Neural progenitor cell (in vitro differentiated cells): ENCODE measurements at regions not wholly inside any gene's neighbourhood (a gene's known extent, or its start where the extent isn't known, plus 50 kb on each side); places are given as distances from the start of the nearest gene placed in this dataset.

Experiments
- DNase-seq: peaks from one replicate; pipeline ENCODE4 v3.0.0-alpha.2; 2016; ENCODE audit warnings: low spot score
- H2AFZ ChIP-seq: fragments of 200-600 bp; sonication (generic); replicated peaks from 2 replicates; pipeline ENCODE4 v1.6.1; 2016; ENCODE audit warnings: antibody characterized with exemption
- H3F3A ChIP-seq: fragments of 200-600 bp; sonication (generic); 2 replicates; pipeline ENCODE4 v1.6.1; 2016; ENCODE audit warnings: antibody characterized with exemption, low read depth
- H3K27ac ChIP-seq: fragments of 200-600 bp; sonication (generic); 2 replicates; pipeline ENCODE4 v1.5.1; 2016; ENCODE audit warnings: mild to moderate bottlenecking
- H3K27me3 ChIP-seq: fragments of 200-600 bp; sonication (generic); 2 replicates; pipeline ENCODE4 v1.6.1; 2016; ENCODE audit warnings: mild to moderate bottlenecking, moderate library complexity
- H3K36me3 ChIP-seq: fragments of 200-600 bp; sonication (generic); 2 replicates; pipeline ENCODE4 v1.5.1; 2016
- H3K4me1 ChIP-seq: fragments of 200-600 bp; sonication (generic); 2 replicates; pipeline ENCODE4 v1.6.1; 2016; ENCODE audit warnings: mixed run types
- H3K4me2 ChIP-seq: fragments of 200-600 bp; sonication (generic); 2 replicates; pipeline ENCODE4 v1.6.1; 2016
- H3K4me3 ChIP-seq: fragments of 200-600 bp; sonication (generic); 2 replicates; pipeline ENCODE4 v1.5.1; 2016
- H3K79me2 ChIP-seq: fragments of 200-600 bp; sonication (generic); 2 replicates; pipeline ENCODE4 v1.6.1; 2016; ENCODE audit warnings: low read depth
- H3K9ac ChIP-seq: fragments of 200-600 bp; sonication (generic); 2 replicates; pipeline ENCODE4 v1.6.1; 2016
- H3K9me3 ChIP-seq: fragments of 200-600 bp; sonication (generic); 2 replicates; pipeline ENCODE4 v1.5.1; 2016; ENCODE audit warnings: low read depth
- H4K20me1 ChIP-seq: fragments of 200-600 bp; sonication (generic); 2 replicates; pipeline ENCODE4 v1.6.1; 2016; ENCODE audit warnings: low read depth
- H3K27ac Mint-ChIP-seq: 3 replicates; pipeline ENCODE4 v1.8.0; 2021; ENCODE audit warnings: mixed read lengths
- H3K27me3 Mint-ChIP-seq: 2 replicates; pipeline ENCODE4 v1.8.0; 2022; ENCODE audit warnings: low read depth, mild to moderate bottlenecking, inconsistent platforms, moderate library complexity, mixed read lengths; ENCODE audit not compliant: insufficient read depth
- H3K36me3 Mint-ChIP-seq: 3 replicates; pipeline ENCODE4 v1.8.0; 2021; ENCODE audit warnings: mixed read lengths
- H3K4me1 Mint-ChIP-seq: 3 replicates; pipeline ENCODE4 v1.8.0; 2021; ENCODE audit warnings: mixed read lengths
- H3K4me3 Mint-ChIP-seq: 3 replicates; pipeline ENCODE4 v1.8.0; 2021; ENCODE audit warnings: mild to moderate bottlenecking, moderate library complexity, mixed read lengths
- H3K9me3 Mint-ChIP-seq: 3 replicates; pipeline ENCODE4 v1.8.0; 2020; ENCODE audit warnings: mixed read lengths
- EZH2 ChIP-seq: fragments of 200-600 bp; sonication (generic); IDR thresholded peaks from 2 replicates; pipeline ENCODE4 v1.6.1; 2017; ENCODE audit warnings: antibody characterized with exemption, mild to moderate bottlenecking, moderate library complexity
- EZH2phosphoT487 ChIP-seq: fragments of 200-600 bp; sonication (generic); IDR thresholded peaks from 2 replicates; pipeline ENCODE4 v1.6.1; 2017; ENCODE audit warnings: antibody characterized with exemption
- TF ChIP-seq, protein P1 (sequence below): fragments of 200-600 bp; sonication (generic); IDR thresholded peaks from 2 replicates; pipeline ENCODE4 v1.5.1; 2017; ENCODE audit warnings: antibody characterized with exemption, mild to moderate bottlenecking

DNA sequence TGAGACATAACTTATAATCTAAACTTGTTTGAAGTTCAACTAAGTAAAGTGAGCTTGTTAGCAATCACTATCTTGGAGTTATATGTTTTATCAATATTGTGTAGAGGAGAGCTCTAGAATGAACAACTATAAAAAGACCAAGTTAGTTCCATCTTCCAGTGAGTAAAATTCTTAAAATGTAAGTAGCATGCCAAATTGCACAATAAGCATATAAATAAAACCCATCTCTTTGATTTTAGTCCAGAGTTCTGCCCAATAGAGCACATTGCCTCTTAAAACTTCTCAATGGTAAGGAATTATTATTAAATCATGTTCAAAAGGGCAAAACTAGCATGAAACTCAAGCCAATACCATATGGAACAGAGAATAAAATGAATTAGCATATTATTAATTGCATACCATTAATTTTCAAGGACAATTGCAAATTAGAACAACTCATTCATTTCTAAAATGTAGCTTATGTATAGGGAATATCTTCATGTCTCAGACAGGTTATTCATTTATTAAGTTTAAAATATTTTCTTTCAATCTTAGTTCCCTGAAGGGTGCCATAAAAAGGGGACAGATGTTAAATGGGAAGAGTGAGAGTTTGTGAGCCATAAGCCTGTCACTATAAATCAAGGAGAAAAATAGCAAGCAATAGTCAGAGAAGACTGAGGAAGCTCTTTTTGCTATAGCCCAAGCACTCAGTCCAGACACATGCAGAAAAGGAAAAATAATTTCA is 507.6 kb downstream of the CENPC start:
- Histone ChIP-seq H3K9ac (no peak overlapping the region), H3K27ac (no peak overlapping the region), H3K27me3 (no peaks in the 10 kb centered on the region), H3K36me3 (no peaks in the 10 kb centered on the region), H3F3A (no peaks in the 10 kb centered on the region), H3K4me3 (no peak overlapping the region), H4K20me1 (no peaks in the 10 kb centered on the region), H3K4me1 (no peaks in the 10 kb centered on the region), H2AFZ (no peak overlapping the region), H3K9me3 (no peaks in the 10 kb centered on the region), H3K4me2 (no peak overlapping the region), H3K79me2 (no peaks in the 10 kb centered on the region)
- H3K4me3 Mint-ChIP-seq: no peak overlapping the region
- no peak for DNase-seq
- H3K4me1 Mint-ChIP-seq: no peaks in the 10 kb centered on the region
- no peak for TF ChIP-seq EZH2phosphoT487
- TF ChIP-seq, protein P1, sequence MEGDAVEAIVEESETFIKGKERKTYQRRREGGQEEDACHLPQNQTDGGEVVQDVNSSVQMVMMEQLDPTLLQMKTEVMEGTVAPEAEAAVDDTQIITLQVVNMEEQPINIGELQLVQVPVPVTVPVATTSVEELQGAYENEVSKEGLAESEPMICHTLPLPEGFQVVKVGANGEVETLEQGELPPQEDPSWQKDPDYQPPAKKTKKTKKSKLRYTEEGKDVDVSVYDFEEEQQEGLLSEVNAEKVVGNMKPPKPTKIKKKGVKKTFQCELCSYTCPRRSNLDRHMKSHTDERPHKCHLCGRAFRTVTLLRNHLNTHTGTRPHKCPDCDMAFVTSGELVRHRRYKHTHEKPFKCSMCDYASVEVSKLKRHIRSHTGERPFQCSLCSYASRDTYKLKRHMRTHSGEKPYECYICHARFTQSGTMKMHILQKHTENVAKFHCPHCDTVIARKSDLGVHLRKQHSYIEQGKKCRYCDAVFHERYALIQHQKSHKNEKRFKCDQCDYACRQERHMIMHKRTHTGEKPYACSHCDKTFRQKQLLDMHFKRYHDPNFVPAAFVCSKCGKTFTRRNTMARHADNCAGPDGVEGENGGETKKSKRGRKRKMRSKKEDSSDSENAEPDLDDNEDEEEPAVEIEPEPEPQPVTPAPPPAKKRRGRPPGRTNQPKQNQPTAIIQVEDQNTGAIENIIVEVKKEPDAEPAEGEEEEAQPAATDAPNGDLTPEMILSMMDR: no peak
- no peaks in the 10 kb centered on the region for H3K9me3 Mint-ChIP-seq
- H3K27me3 Mint-ChIP-seq: peaks cover 4% of the 10 kb centered on the region
- no peak overlapping the region for H3K27ac Mint-ChIP-seq
- H3K36me3 Mint-ChIP-seq: no peaks in the 10 kb centered on the region

DNA sequence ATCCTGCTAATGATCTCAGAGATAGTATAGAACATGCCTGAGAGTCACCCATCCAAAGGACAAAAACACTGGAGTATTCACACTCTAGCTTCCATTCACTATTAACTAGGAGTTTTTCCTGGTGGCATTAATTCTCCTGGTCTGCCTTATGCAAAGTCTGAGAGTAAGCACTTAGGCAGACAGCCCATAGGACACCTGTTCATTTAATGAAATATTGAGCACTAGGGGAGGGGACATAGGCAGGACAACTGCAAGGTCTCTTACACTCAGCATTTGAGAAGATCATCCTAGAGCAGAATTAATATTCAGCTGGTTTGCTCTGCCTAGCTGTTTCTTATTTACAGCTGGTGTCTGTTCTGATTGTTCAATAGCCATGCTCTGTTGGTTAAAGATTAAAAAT is 508.5 kb downstream of the CENPC start:
- H4K20me1 ChIP-seq: no peaks in the 10 kb centered on the region
- no peaks in the 10 kb centered on the region for H3K4me1 ChIP-seq
- Mint-ChIP-seq H3K36me3 (no peaks in the 10 kb centered on the region), H3K9me3 (no peaks in the 10 kb centered on the region), H3K27me3 (peaks cover 4% of the 10 kb centered on the region), H3K4me1 (no peaks in the 10 kb centered on the region), H3K4me3 (no peak overlapping the region), H3K27ac (no peak overlapping the region)
- H3F3A ChIP-seq: no peaks in the 10 kb centered on the region
- TF ChIP-seq, protein P1: no peak
- no peak for TF ChIP-seq EZH2
- H3K79me2 ChIP-seq: no peaks in the 10 kb centered on the region
- no peak overlapping the region for H3K4me2 ChIP-seq
- H3K9me3 ChIP-seq: no peaks in the 10 kb centered on the region
- DNase-seq: no peak
- no peak overlapping the region for H3K4me3 ChIP-seq
- no peaks in the 10 kb centered on the region for H3K27me3 ChIP-seq
- H3K36me3 ChIP-seq: no peaks in the 10 kb centered on the region
- no peak overlapping the region for H2AFZ ChIP-seq
- no peak overlapping the region for H3K27ac ChIP-seq
- no peak overlapping the region for H3K9ac ChIP-seq

DNA sequence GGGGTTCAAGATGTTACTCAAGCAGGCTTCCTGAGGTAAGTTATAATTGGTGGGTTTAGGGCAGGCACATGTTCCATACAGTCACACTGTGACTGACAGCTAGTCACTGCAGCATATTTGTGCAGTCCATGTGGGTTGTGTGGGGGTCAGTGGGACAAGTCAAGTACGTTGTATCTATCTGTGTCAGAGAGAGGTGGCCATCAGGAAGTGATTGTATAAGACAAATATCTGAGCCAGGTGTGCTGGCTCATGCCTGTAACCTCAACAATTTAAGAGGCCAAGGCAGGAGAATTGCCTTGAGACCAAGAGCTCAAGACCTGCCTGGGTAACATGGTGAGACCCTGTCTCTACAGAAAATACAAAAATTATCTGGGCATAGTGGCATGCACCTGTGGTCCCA is 509.3 kb downstream of the CENPC start:
- no peaks in the 10 kb centered on the region for H3K9me3 Mint-ChIP-seq
- Histone ChIP-seq H3K4me2 (no peak overlapping the region), H3K36me3 (no peaks in the 10 kb centered on the region), H3K9me3 (no peaks in the 10 kb centered on the region), H3K4me3 (no peak overlapping the region), H3K4me1 (no peaks in the 10 kb centered on the region), H2AFZ (no peak overlapping the region), H4K20me1 (no peaks in the 10 kb centered on the region), H3K27me3 (no peaks in the 10 kb centered on the region), H3K9ac (no peak overlapping the region), H3K27ac (no peak overlapping the region), H3F3A (no peaks in the 10 kb centered on the region), H3K79me2 (no peaks in the 10 kb centered on the region)
- DNase-seq: no peak
- no peak overlapping the region for H3K27ac Mint-ChIP-seq
- no peaks in the 10 kb centered on the region for H3K36me3 Mint-ChIP-seq
- H3K27me3 Mint-ChIP-seq: peaks cover 4% of the 10 kb centered on the region
- no peak overlapping the region for H3K4me3 Mint-ChIP-seq
- TF ChIP-seq EZH2phosphoT487: no peak
- no peak for TF ChIP-seq EZH2
- TF ChIP-seq, protein P1: no peak
- no peaks in the 10 kb centered on the region for H3K4me1 Mint-ChIP-seq
